Neural progenitor cell (in vitro differentiated cells): ENCODE measurements at regions not wholly inside any gene's neighbourhood (a gene's known extent, or its start where the extent isn't known, plus 50 kb on each side); places are given as distances from the start of the nearest gene placed in this dataset.
A peak's percentile ranks its signal among the peaks of the same experiment; 100 is the strongest.

Experiments used
- DNase-seq: peaks from one replicate; pipeline ENCODE4 v3.0.0-alpha.2; 2016; ENCODE audit warnings: low spot score
- H2AFZ ChIP-seq: fragments of 200-600 bp; sonication (generic); replicated peaks from 2 replicates; pipeline ENCODE4 v1.6.1; 2016; ENCODE audit warnings: antibody characterized with exemption
- H3F3A ChIP-seq: fragments of 200-600 bp; sonication (generic); 2 replicates; pipeline ENCODE4 v1.6.1; 2016; ENCODE audit warnings: antibody characterized with exemption, low read depth
- H3K27ac ChIP-seq: fragments of 200-600 bp; sonication (generic); 2 replicates; pipeline ENCODE4 v1.5.1; 2016; ENCODE audit warnings: mild to moderate bottlenecking
- H3K27me3 ChIP-seq: fragments of 200-600 bp; sonication (generic); 2 replicates; pipeline ENCODE4 v1.6.1; 2016; ENCODE audit warnings: mild to moderate bottlenecking, moderate library complexity
- H3K36me3 ChIP-seq: fragments of 200-600 bp; sonication (generic); 2 replicates; pipeline ENCODE4 v1.5.1; 2016
- H3K4me1 ChIP-seq: fragments of 200-600 bp; sonication (generic); 2 replicates; pipeline ENCODE4 v1.6.1; 2016; ENCODE audit warnings: mixed run types
- H3K4me2 ChIP-seq: fragments of 200-600 bp; sonication (generic); 2 replicates; pipeline ENCODE4 v1.6.1; 2016
- H3K4me3 ChIP-seq: fragments of 200-600 bp; sonication (generic); 2 replicates; pipeline ENCODE4 v1.5.1; 2016
- H3K79me2 ChIP-seq: fragments of 200-600 bp; sonication (generic); 2 replicates; pipeline ENCODE4 v1.6.1; 2016; ENCODE audit warnings: low read depth
- H3K9ac ChIP-seq: fragments of 200-600 bp; sonication (generic); 2 replicates; pipeline ENCODE4 v1.6.1; 2016
- H3K9me3 ChIP-seq: fragments of 200-600 bp; sonication (generic); 2 replicates; pipeline ENCODE4 v1.5.1; 2016; ENCODE audit warnings: low read depth
- H4K20me1 ChIP-seq: fragments of 200-600 bp; sonication (generic); 2 replicates; pipeline ENCODE4 v1.6.1; 2016; ENCODE audit warnings: low read depth
- H3K27ac Mint-ChIP-seq: 3 replicates; pipeline ENCODE4 v1.8.0; 2021; ENCODE audit warnings: mixed read lengths
- H3K27me3 Mint-ChIP-seq: 2 replicates; pipeline ENCODE4 v1.8.0; 2022; ENCODE audit warnings: low read depth, mild to moderate bottlenecking, inconsistent platforms, moderate library complexity, mixed read lengths; ENCODE audit not compliant: insufficient read depth
- H3K36me3 Mint-ChIP-seq: 3 replicates; pipeline ENCODE4 v1.8.0; 2021; ENCODE audit warnings: mixed read lengths
- H3K4me1 Mint-ChIP-seq: 3 replicates; pipeline ENCODE4 v1.8.0; 2021; ENCODE audit warnings: mixed read lengths
- H3K4me3 Mint-ChIP-seq: 3 replicates; pipeline ENCODE4 v1.8.0; 2021; ENCODE audit warnings: mild to moderate bottlenecking, moderate library complexity, mixed read lengths
- H3K9me3 Mint-ChIP-seq: 3 replicates; pipeline ENCODE4 v1.8.0; 2020; ENCODE audit warnings: mixed read lengths
- CTCF ChIP-seq: fragments of 200-600 bp; sonication (generic); IDR thresholded peaks from 2 replicates; pipeline ENCODE4 v1.5.1; 2017; ENCODE audit warnings: antibody characterized with exemption, mild to moderate bottlenecking
- EZH2 ChIP-seq: fragments of 200-600 bp; sonication (generic); IDR thresholded peaks from 2 replicates; pipeline ENCODE4 v1.6.1; 2017; ENCODE audit warnings: antibody characterized with exemption, mild to moderate bottlenecking, moderate library complexity
- EZH2phosphoT487 ChIP-seq: fragments of 200-600 bp; sonication (generic); IDR thresholded peaks from 2 replicates; pipeline ENCODE4 v1.6.1; 2017; ENCODE audit warnings: antibody characterized with exemption

- Histone ChIP-seq H3K9ac (no peak overlapping the region), H3K27ac (no peak overlapping the region), H3K4me3 (no peak overlapping the region), H3K4me1 (peaks cover 4% of the 10 kb centered on the region), H3F3A (no peaks in the 10 kb centered on the region), H3K36me3 (no peaks in the 10 kb centered on the region), H3K79me2 (no peaks in the 10 kb centered on the region), H2AFZ (no peak overlapping the region), H3K4me2 (no peak overlapping the region), H3K9me3 (no peaks in the 10 kb centered on the region), H4K20me1 (no peaks in the 10 kb centered on the region), H3K27me3 (no peaks in the 10 kb centered on the region)
- DNase-seq, result peak; percentile 24
- Mint-ChIP-seq H3K4me1 (peaks cover 17% of the 10 kb centered on the region), H3K27me3 (no peaks in the 10 kb centered on the region), H3K36me3 (no peaks in the 10 kb centered on the region), H3K4me3 (no peak overlapping the region), H3K9me3 (peaks cover 3% of the 10 kb centered on the region), H3K27ac (peak overlapping the region; percentile 34)
- TF ChIP-seq CTCF (no peak), EZH2phosphoT487 (no peak), EZH2 (no peak)
These were observed 288.7 kb upstream of the FLRT2 start for GRCh38 chr14:85241022-85241855.

- H3K79me2 ChIP-seq, result no peaks in the 10 kb centered on the region
- H3K36me3 Mint-ChIP-seq, result no peaks in the 10 kb centered on the region
- H3K9me3 ChIP-seq, result no peaks in the 10 kb centered on the region
- no peak overlapping the region for H3K4me2 ChIP-seq
- DNase-seq, result no peak
- no peaks in the 10 kb centered on the region for H3K36me3 ChIP-seq
- H3K4me1 ChIP-seq, result peaks cover 4% of the 10 kb centered on the region
- peaks cover 24% of the 10 kb centered on the region for H3K4me1 Mint-ChIP-seq
- H4K20me1 ChIP-seq, result no peaks in the 10 kb centered on the region
- H3K27ac ChIP-seq, result no peak overlapping the region
- H3K9ac ChIP-seq, result no peak overlapping the region
- H3K9me3 Mint-ChIP-seq, result peaks cover 3% of the 10 kb centered on the region
- H3K4me3 Mint-ChIP-seq, result no peak overlapping the region
- H3K27me3 Mint-ChIP-seq, result no peaks in the 10 kb centered on the region
- H3K27ac Mint-ChIP-seq, result no peak overlapping the region
- H2AFZ ChIP-seq, result no peak overlapping the region
- H3K27me3 ChIP-seq, result no peaks in the 10 kb centered on the region
- no peak overlapping the region for H3K4me3 ChIP-seq
- no peak for TF ChIP-seq EZH2phosphoT487
- no peak for TF ChIP-seq CTCF
- no peak for TF ChIP-seq EZH2
- H3F3A ChIP-seq, result no peaks in the 10 kb centered on the region
These were observed 287.3 kb upstream of the FLRT2 start for GRCh38 chr14:85242666-85243065.

GRCh38 chr14:85243321-85243720 lies 286.6 kb upstream of the FLRT2 start:
- peaks cover 24% of the 10 kb centered on the region for H3K4me1 Mint-ChIP-seq
- no peak for TF ChIP-seq EZH2
- TF ChIP-seq CTCF, result no peak
- TF ChIP-seq EZH2phosphoT487, result no peak
- Histone ChIP-seq H3K27ac (no peak overlapping the region), H3K9me3 (no peaks in the 10 kb centered on the region), H3K79me2 (no peaks in the 10 kb centered on the region), H3K4me3 (no peak overlapping the region), H3K4me2 (no peak overlapping the region), H3K4me1 (peaks cover 4% of the 10 kb centered on the region), H2AFZ (no peak overlapping the region), H3K36me3 (no peaks in the 10 kb centered on the region), H3K9ac (no peak overlapping the region), H3K27me3 (no peaks in the 10 kb centered on the region), H4K20me1 (no peaks in the 10 kb centered on the region), H3F3A (no peaks in the 10 kb centered on the region)
- no peak overlapping the region for H3K27ac Mint-ChIP-seq
- no peaks in the 10 kb centered on the region for H3K36me3 Mint-ChIP-seq
- peaks cover 3% of the 10 kb centered on the region for H3K9me3 Mint-ChIP-seq
- DNase-seq, result no peak
- H3K4me3 Mint-ChIP-seq, result no peak overlapping the region
- no peaks in the 10 kb centered on the region for H3K27me3 Mint-ChIP-seq
